ENCODE measurements at regions not wholly inside any gene's neighbourhood (a gene's known extent, or its start where the extent isn't known, plus 50 kb on each side); places are given as distances from the start of the nearest gene placed in this dataset.
"Not testable (repeated sequence)": the region's sequence is repeated elsewhere in the genome, so short reads cannot be mapped to it uniquely, and the experiment has no call there.

- no peak for DNase-seq
Observed at GRCh38 chr2:16211341-16211740, 271.0 kb downstream of the MYCN start.

GRCh38 chr2:16210841-16211240 is 270.5 kb downstream of the MYCN start:
- DNase-seq: no peak

DNA sequence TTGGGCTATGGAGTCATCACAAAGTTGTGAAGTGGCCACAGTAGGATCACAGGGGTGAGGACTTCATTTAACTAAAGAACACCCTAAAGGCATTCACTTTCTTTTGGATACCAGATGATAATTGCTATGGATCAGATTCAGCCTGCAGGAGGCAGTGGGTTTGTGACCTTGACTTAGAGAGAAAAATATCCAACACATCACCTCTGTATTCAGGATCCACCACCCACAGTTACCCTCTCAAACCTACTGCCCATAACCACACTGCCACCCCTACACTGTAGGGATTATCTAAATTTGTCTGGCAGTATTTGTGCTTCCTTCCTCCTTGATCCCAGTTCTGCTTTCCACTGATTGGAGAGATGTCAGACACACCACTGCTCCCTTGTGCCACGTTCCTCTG is 269.4 kb downstream of the MYCN start:
- DNase-seq: no peak

- no peak for DNase-seq
Observed at GRCh38 chr2:16208921-16209320, 268.6 kb downstream of the MYCN start.

DNA sequence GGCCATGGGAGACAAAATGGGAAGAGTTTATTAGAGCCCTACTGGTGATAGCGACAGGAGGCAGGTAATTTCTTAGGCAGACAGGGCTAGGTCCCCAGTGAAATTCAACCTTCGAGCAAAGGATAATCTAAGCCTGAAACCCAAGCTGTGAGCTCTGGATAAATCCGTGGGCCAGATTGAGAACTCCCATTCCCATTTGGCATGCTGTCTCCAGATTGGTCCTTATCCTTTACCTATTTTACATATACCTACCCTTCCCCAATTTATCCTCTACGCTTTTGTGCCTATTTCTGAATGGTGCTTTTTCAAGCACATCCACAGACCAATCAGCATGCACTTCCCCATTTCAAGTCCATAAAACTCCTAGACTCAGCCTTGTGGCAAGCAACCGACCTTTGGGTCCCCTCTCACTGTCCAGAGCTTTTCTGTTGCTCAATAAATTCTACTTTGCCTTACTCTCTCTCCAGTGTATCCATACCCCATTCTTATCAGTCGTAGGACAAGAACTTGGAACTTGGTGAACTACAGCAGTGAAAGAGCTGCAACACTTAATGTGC is 268.0 kb downstream of the MYCN start:
- no peak for DNase-seq

GRCh38 chr2:16207611-16208010 is 267.3 kb downstream of the MYCN start:
- DNase-seq: no peak

DNA sequence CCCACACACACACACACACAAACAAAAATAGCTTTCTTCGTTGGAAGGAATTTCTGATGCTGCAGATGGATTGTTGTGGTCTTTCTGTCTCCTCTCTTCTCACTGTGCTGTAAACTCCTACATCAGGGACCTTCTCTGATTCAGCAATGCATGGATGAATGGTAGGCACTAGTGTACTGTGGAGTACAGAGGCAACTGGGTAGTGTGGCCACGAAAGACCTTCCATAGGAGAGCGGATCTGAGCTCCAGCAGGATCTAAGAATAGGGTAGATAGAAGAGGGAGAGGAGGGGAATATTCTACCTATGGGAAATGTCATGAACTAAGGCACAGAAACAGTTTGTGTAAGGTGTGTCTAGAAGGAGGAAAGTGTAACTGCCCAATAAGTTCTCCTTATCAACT is 266.8 kb downstream of the MYCN start:
- no peak for DNase-seq

DNA sequence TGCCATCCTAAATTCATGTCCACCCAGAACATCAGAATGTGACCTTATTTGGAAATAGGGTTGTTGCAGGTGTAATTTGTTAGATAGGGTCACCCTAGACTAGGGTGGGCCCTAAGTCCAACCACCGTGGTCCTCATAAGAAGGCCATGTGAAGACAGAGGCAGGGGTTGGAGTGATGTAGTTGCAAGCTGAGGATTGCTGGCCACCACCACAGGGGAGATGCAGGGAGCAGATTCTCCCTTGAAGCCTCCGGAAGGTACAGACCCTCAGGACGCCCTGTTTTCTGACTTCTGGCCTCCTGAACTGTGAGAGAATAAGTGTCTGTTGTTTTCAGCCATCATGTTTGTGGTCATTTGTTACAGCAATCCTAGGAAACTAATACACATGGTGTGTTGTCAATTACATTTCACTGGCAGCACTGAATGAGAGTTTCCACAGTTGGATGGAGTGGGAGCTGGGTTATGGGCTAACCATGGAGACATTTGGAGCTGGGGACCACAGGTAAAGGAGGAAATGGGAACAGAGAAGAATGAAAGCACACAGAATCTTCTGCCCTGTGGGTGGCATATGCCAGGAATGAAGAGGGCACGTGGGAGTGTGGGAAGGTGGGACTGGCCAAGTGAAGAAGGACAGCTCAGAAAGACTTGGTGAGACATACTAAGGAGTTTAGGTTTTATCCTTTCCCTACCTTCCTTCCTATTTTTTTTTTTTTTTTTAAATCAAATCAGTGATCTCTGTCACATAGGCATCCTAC is 266.0 kb downstream of the MYCN start:
- DNase-seq: no peak

DNA sequence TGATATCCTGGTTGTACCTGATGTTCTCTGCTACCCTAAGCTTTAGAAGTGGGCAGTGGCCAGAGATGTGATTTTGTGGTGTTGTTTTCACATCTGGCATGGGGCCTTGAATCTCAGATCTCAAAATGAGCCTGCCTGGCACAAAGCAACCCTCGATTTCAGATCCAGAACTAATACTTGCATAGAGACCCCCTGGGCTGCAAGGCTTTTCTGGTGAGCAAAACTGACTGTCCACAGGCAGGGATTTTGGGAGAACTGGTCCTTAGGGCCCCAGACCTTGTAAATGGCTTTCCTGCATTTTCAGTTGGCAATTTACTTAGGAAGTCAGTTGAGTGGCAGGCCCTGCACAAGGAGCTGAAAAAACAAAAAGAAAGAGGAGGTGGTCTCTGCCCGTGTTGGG is 265.3 kb downstream of the MYCN start:
- no peak for DNase-seq

DNA sequence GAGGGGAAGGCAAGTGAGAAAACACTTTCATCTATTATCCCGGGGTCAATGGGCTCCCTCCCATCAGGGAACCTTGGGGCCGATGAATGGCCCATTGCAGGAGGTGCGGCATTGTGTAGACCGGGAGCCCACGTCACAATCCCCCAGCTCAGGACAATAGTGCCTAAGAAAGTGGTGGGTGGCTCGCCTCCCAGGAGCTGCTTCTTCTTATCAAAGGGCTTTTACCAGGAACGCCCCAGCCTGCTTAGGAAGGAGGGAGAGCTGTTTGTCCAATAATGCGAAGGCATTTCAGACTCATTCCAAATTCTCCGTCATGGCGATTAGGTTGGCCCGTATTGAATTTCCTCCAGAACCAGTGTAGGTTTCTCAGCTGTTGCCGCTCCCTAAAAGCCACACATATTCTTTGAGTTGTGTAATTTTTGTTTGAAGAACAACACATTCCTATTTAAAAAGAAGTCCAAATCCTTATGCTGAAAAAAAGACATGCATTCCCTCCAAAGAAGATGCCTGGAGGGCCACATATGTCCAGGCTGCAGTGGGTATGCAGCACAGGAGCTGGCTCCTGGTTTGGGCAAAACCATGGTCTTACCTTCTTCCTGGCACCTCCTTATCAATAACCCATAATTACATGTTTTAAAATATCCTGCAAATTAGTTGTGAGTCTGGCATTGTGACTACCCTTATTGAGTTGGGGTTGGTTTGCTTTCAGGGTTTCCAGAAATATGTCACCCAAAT is 264.7 kb downstream of the MYCN start:
- no peak for DNase-seq

DNA sequence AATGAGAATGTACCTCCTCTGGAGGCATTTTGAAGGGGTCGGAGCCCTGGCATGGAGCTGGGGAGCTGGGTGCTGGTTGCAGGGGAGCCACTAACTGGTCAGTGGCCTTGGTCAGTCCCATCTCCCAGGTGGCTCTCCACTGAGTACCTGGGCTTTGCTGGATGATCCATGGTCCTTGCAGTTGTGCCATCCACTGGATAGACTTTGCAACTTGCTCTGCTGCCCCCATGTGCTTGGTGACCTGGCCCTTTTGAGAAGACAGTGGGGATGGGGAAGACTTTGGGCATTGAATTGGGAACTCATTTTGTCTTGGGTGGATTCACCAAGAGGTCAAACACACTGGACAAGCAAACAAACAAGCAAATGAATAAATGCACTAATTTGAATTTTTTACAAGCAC is 263.9 kb downstream of the MYCN start:
- DNase-seq: no peak

- no peak for DNase-seq
Observed at GRCh38 chr2:16203691-16204090, 263.3 kb downstream of the MYCN start.

DNA sequence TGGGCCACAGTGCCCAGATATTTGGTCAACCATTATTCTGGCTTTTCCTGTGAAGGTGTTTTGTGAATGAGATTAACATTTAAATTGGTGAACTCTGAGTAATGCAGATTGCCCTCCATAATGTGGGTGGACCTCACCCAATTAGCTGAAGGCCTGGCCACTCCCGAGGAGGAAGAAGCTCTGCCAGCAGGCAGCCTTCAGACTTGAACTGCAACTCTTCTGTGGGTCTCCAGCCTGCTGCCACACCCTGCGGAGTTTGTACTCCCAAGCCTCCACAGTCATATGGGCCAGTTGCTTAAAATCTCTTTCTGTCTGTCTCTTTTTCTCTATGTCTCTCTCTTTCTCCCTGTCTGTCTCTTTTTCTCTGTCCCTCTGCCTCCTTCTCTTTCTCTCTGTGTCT is 262.7 kb downstream of the MYCN start:
- no peak for DNase-seq

GRCh38 chr2:16202266-16203020 is 262.1 kb downstream of the MYCN start:
- no peak for DNase-seq

DNA sequence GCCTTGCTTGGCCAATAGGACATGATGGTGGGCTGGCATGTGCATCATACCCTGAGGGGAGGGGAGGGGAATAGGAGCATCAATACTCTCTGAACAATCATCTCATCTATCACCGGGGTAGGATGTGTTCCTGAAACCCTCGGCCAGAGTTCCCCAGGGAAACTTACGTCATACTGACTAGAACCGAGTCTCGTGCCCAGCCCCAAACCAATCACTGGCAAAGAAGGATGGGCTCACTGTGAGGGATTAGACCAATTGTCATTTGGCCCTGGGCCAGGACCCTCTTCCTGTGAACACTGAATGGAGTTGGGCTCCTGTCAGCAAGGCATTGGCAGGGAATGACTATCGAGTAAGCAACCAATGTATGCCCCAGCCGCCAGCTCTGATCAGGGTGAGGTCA is 261.5 kb downstream of the MYCN start:
- DNase-seq: no peak

- DNase-seq: no peak
Observed at GRCh38 chr2:16200554-16201193, 260.3 kb downstream of the MYCN start.

DNA sequence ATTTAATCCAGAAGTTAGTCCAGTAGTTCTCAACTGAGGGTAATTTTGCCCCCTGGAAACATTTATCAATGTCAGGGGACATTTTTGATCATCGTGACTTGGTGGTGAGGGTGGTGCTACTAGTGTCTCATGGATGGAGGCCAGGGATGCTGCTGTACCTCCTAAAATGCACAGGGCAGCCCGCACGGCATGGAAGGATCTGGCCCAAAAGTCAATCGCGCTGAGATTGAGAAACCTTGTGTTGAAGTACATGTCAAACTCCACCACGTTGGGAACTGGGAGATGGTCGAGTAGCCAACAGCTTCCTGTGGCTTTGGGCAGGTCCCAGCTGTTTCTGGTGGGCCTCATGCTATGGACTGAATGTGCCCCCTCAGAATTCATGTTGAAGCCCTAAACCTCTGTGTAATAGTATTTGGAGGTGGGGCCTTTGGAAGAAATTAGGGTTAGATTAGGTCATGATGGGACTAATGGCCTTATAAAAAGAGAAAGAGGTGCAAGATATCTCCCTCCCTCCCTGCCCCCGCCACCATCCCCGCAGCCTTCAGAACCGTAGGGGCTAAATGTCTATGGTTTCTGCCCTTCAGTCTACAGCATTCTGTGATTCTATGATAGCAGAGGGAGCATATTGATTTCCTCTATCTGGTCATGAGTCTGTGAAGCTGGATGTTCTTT is 259.7 kb downstream of the MYCN start:
- no peak for DNase-seq

- not testable (repeated sequence) for DNase-seq
Observed at GRCh38 chr2:16199241-16199640, 258.9 kb downstream of the MYCN start.

DNA sequence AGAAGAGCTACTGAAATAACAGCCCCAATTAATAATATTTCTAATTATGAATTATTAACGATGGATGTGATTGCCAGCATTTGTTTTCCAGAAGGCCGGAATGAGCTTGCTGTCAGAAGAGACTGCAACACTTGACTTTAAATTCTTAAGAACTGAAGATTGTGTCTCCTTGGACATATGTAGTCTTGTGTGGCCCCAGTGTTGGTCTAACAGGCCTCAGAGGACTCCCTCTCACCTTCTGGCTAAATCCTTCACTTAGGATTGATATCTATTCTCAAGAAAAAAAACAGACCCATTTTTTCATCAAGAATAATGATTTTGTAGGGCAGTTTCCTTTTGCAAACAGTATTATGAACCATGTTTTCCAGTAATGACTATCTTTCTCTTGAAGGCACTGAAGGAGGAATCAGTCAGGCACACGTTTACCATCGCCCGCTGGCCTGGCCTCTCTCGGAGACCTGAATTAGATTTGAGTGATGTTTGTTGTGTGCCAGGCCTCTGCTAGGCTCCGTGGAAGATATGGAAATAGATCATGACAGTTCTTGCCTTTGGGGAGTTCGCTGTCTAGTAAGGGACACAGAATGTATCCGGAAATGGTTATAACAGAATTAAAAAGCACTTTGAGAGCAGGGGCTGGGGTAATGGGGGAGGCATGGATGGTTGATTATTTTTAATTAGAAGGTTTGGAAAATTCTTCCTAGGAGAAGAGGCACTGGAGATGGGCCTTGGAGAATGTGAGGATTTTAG is 258.0 kb downstream of the MYCN start:
- DNase-seq: no peak

DNA sequence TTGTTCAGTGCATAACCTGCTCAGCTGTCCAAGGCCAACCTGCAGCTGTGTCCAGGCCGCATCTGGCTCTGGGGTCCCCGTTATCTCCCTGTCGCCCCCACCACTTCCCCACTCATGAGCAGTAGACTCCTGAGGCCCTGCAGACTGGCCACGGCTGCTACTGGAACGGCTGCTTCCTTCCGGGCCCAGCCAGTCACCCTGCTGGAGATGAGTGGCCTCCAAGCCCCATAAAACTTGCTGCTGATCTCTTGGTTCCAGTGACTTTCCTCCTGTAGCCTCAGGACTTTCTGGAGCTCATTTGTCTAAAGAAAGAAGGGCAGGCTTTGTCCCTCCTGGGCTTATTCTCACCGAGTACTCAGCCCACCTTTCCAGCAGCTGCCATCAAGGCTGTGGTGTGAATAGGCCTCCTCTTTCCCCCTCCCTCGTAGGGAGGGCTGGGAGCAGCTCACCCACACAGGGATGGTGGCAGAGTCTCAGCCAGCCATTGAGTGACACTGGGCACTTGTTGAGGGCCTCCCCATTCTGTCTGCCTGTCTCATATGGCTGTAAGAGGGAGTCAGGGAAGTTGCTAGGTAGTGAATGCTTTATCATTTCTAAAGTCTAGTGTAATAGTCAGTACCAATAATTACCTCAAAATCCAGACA is 257.3 kb downstream of the MYCN start:
- DNase-seq: no peak

Measured in T-helper 2 cell (primary cell).